Inflammatory macrophage (primary cell): ENCODE measurements at regions not wholly inside any gene's neighbourhood (a gene's known extent, or its start where the extent isn't known, plus 50 kb on each side); places are given as distances from the start of the nearest gene placed in this dataset.
"Not testable (repeated sequence)": the region's sequence is repeated elsewhere in the genome, so short reads cannot be mapped to it uniquely, and the experiment has no call there.

Experiments
- DNase-seq, 2 donors: peaks; one replicate each; pipeline ENCODE4 v3.0.0-alpha.2; 2020 to 2022

GRCh38 chr12:22115711-22116110 is 69.7 kb downstream of the CMAS start:
- no peak for DNase-seq

- no peak for DNase-seq
Observed at GRCh38 chr12:22116376-22116775, 70.4 kb downstream of the CMAS start.

DNA sequence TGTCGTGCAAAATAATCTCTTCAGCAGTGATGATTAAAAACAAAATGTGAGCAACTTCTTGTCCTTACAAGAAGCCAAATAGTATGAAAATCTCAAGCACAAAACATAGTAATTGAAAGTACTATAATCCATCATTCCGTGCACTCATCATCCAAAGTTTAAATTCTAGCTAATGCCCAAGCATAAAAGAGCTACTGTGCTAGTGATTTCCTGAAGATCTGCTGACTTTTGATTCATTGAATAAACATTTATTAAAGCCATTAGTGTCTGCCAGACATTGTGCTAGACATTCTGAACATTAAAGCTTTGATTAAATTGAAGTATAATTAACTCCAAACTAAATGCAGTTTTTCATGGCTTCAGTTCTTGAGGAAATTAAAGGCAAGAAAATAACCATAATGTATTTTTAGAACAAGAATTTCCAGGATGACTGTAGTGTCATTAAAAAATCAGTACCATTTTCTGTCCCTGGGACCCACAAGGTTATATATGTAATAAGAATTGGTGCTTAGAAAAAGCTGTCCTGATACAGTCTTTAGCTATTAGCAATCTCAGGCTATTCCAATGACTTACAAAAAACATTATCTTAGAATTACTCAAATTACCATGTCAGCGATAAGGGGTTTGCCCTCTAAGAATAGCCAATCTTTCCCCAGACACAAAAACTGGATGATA is 71.7 kb downstream of the CMAS start:
- DNase-seq, result no peak

DNA sequence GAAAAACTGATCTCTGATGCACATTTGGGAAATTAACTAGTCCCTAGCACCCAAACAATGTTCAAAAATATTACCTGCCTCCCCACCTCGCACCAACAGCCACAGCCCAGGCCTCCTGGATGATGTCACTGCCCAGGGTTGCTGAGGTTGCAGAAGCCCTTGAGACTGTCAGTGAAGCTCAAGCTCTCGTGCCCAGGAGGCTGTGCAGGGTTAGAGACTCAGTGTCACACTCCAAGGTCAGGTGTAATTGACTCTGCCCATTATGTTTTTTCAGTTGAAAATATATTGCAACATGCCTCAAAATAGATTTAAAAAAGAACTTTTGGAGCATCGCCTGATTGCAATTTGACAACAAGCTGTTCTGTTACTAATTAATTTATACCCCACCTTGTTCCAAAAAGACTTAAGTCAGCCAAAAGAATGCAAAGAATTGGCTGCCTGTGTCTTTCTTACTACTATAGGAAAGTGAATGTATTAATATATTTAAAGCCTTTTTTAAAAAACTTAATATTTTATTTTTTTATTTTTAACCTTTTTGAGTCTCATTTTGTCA is 72.3 kb downstream of the CMAS start:
- DNase-seq, result no peak

DNA sequence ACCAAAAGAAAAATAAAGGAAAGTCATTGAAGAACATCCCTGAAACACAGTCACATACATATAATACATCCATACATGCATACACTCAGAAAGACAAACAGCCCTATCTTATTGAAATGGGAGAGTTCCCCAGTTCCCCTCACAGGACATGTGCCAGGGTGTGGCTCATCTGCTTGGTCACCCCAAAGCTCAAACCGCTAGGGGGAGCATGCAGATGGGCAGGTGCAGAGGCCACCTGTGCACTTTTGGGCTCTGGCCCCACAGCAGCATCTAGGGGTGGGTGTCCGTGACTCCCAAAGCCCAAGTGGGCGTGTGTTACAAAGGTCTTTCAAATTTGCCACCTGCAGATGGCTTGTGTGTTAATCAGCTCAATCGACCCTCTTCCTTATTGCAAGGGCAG is 75.2 kb downstream of the CMAS start:
- no peak for DNase-seq

DNA sequence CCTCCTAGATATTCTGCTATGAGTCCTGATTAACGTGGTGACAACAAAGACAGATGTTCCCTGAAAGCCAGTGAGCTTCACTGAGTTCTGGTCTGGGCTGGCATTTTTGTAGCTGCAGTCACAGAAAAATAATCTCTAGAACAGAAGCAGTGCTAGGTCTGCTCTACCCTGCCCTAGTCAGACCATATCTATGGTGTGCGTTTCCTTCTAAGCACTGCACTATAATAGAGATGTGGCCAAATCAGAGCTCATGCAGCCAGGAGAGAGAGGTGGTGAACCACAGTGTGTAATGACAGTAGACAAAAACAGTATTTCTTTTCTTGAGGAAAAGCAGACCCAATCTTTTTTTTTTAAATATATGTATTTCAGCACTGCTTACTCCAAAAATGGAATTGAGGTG is 76.3 kb downstream of the CMAS start:
- DNase-seq, result no peak

GRCh38 chr12:22124987-22125386 is 79.0 kb downstream of the CMAS start:
- no peak for DNase-seq

DNA sequence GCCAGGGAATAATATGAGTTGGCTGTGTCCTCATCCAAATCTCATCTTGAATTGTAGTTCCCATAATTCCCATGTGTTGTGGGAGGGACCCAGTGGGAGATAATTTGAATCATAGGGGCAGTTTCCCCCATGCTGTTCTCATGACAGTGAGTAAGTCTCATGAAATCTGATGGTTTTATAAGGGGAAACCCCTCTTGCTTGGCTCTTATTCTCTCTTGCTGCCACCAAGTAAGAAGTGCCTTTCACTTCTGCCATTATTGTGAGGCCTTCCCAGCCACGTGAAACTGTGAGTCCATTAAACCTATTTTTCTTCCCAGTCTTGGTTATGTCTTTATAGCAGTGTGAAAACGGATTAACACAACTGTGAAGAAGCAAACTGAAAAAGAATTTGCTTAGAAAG is 80.1 kb downstream of the CMAS start:
- peak in 1 of 2 donors; percentile 18 for DNase-seq

DNA sequence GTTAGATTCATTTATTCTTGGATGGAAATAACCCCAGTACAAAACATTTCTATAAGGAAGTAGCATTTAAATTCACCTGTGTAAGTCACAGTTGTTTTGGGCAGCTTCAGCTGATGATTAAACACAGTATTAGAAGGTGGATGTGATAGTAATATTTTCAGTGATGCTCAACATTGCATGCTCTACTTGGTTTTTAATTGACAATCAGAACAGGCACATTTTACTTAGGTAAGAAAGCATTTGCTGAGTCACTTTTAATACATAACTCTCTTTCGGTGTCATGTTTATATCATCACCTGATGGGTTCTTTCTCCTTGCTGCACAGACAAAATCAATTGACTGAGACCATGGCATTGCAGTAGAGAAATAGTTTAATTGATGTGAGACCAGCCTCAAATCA is 80.7 kb downstream of the CMAS start:
- DNase-seq, result no peak

GRCh38 chr12:22130671-22131070 is 84.7 kb downstream of the CMAS start:
- DNase-seq, result no peak

DNA sequence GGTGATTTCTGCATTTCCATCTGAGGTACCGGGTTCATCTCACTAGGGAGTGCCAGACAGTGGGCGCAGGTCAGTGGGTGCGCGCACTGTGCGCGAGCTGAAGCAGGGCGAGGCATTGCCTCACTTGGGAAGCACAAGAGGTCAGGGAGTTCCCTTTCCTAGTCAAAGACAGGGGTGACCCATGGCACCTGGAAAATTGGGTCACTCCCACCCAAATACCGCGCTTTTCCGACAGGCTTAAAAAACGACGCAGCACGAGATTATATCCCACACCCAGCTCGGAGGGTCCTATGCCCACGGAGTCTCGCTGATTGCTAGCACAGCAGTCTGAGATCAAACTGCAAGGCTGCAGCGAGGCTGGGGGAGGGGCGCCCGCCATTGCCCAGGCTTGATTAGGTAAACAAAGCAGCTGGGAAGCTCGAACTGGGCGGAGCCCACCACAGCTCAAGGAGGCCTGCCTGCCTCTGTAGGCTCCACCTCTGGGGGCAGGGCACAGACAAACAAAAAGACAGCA is 90.6 kb downstream of the CMAS start:
- DNase-seq, result not testable (repeated sequence)
